BLaER1 treated with 17β-estradiol and CSF1 and Interleukin-3, amounts not matched to agents 10 nM and 100 nM (cell line): ENCODE measurements at regions not wholly inside any gene's neighbourhood (a gene's known extent, or its start where the extent isn't known, plus 50 kb on each side); places are given as distances from the start of the nearest gene placed in this dataset.

Experiments used
- H3K27ac ChIP-seq, 11 experiments: shearing (Covaris generic); formaldehyde crosslinking; 2 replicates each; pipeline ENCODE4 v1.8.1; 2022
- H3K27me3 ChIP-seq, 11 experiments: shearing (Covaris generic); formaldehyde crosslinking; 2 replicates each; pipeline ENCODE4 v1.8.1; 2022
- H3K36me3 ChIP-seq, 11 experiments: shearing (Covaris generic); formaldehyde crosslinking; 2 replicates each; pipeline ENCODE4 v1.8.1; 2022
- H3K4me1 ChIP-seq, 10 experiments: shearing (Covaris generic); formaldehyde crosslinking; 2 replicates each; pipeline ENCODE4 v1.8.1; 2022
- H3K4me2 ChIP-seq, 11 experiments: shearing (Covaris generic); formaldehyde crosslinking; 2 replicates each; pipeline ENCODE4 v1.8.1; 2022
- H3K4me3 ChIP-seq, 10 experiments: shearing (Covaris generic); formaldehyde crosslinking; 2 replicates each; pipeline ENCODE4 v1.8.1; 2022
- H3K9ac ChIP-seq, 11 experiments: shearing (Covaris generic); formaldehyde crosslinking; 2 replicates each; pipeline ENCODE4 v1.8.1; 2022
- H3K9me3 ChIP-seq, 11 experiments: shearing (Covaris generic); formaldehyde crosslinking; replicated peaks in 1 of 11; 2 replicates each; pipeline ENCODE4 v1.8.1; 2022
- H4K20me1 ChIP-seq, 11 experiments: shearing (Covaris generic); formaldehyde crosslinking; 2 replicates each; pipeline ENCODE4 v1.8.1; 2022
- Cebpa-rat ChIP-seq, 11 experiments: shearing (Covaris generic); IDR thresholded peaks; 2 replicates each; pipeline ENCODE4 v1.8.1; 2022

GRCh38 chr15:31786360-31786759, 244.0 kb upstream of the CHRNA7 start:
- Histone ChIP-seq H3K27ac (no peak overlapping the region), H3K27me3 (no peaks in the 10 kb centered on the region), H3K4me3 (no peak overlapping the region), H4K20me1 (no peaks in the 10 kb centered on the region), H3K4me2 (no peak overlapping the region), H3K4me1 (no peaks in the 10 kb centered on the region), H3K36me3 (no peaks in the 10 kb centered on the region), H3K9ac (no peak overlapping the region), H3K9me3 (no peaks in the 10 kb centered on the region)
- no peak for TF ChIP-seq Cebpa-rat (IDR thresholded peaks at IDR 0.05)

- no peak overlapping the region for H3K4me2 ChIP-seq
- H3K27me3 ChIP-seq = no peaks in the 10 kb centered on the region
- H3K4me1 ChIP-seq = no peaks in the 10 kb centered on the region
- H4K20me1 ChIP-seq = no peaks in the 10 kb centered on the region
- TF ChIP-seq Cebpa-rat (IDR thresholded peaks at IDR 0.05) = no peak
- H3K9me3 ChIP-seq = no peaks in the 10 kb centered on the region
- H3K4me3 ChIP-seq = no peak overlapping the region
- H3K36me3 ChIP-seq = no peaks in the 10 kb centered on the region
- H3K9ac ChIP-seq = no peak overlapping the region
- no peak overlapping the region for H3K27ac ChIP-seq
Observed at GRCh38 chr15:31788104-31788503, 242.2 kb upstream of the CHRNA7 start.

- no peak for TF ChIP-seq Cebpa-rat (IDR thresholded peaks at IDR 0.05)
Observed at GRCh38 chr15:31792611-31793199, 237.6 kb upstream of the CHRNA7 start.

GRCh38 chr15:31799319-31799714, 231.0 kb upstream of the CHRNA7 start:
- Histone ChIP-seq H3K9ac (no peak overlapping the region), H3K27me3 (no peaks in the 10 kb centered on the region), H3K4me1 (no peaks in the 10 kb centered on the region; a peak in 1 of 20 replicates), H3K36me3 (no peaks in the 10 kb centered on the region), H3K9me3 (no peaks in the 10 kb centered on the region), H3K27ac (no peak overlapping the region), H4K20me1 (no peaks in the 10 kb centered on the region), H3K4me2 (no peak overlapping the region), H3K4me3 (no peak overlapping the region)
- TF ChIP-seq Cebpa-rat (IDR thresholded peaks at IDR 0.05) = no peak

More at GRCh38 chr15:31792611-31793199, 237.6 kb upstream of the CHRNA7 start:
- Histone ChIP-seq H3K36me3 (no peaks in the 10 kb centered on the region), H3K9ac (no peak overlapping the region), H3K27ac (no peak overlapping the region), H4K20me1 (no peaks in the 10 kb centered on the region), H3K4me2 (no peak overlapping the region), H3K9me3 (no peaks in the 10 kb centered on the region), H3K27me3 (no peaks in the 10 kb centered on the region), H3K4me1 (no peaks in the 10 kb centered on the region), H3K4me3 (no peak overlapping the region)

GRCh38 chr15:31799715-31800321, 230.5 kb upstream of the CHRNA7 start:
- Histone ChIP-seq H3K4me2 (no peak overlapping the region), H3K27me3 (no peaks in the 10 kb centered on the region), H3K36me3 (no peaks in the 10 kb centered on the region), H3K4me3 (no peak overlapping the region), H3K4me1 (no peaks in the 10 kb centered on the region; a peak in 1 of 20 replicates), H3K27ac (no peak overlapping the region), H3K9ac (no peak overlapping the region), H4K20me1 (no peaks in the 10 kb centered on the region), H3K9me3 (no peaks in the 10 kb centered on the region)
- no peak for TF ChIP-seq Cebpa-rat (IDR thresholded peaks at IDR 0.05)

GRCh38 chr15:31801152-31801551, 229.2 kb upstream of the CHRNA7 start:
- Histone ChIP-seq H4K20me1 (no peaks in the 10 kb centered on the region), H3K27ac (no peak overlapping the region), H3K36me3 (no peaks in the 10 kb centered on the region), H3K9me3 (no peaks in the 10 kb centered on the region), H3K4me1 (no peaks in the 10 kb centered on the region; a peak in 1 of 20 replicates), H3K27me3 (no peaks in the 10 kb centered on the region), H3K9ac (no peak overlapping the region), H3K4me2 (no peak overlapping the region), H3K4me3 (no peak overlapping the region)
- TF ChIP-seq Cebpa-rat (IDR thresholded peaks at IDR 0.05) = no peak

GRCh38 chr15:31802761-31803160, 227.6 kb upstream of the CHRNA7 start:
- Histone ChIP-seq H3K27me3 (no peaks in the 10 kb centered on the region), H3K9me3 (no peaks in the 10 kb centered on the region), H3K4me1 (no peaks in the 10 kb centered on the region; a peak in 1 of 20 replicates), H3K9ac (no peak overlapping the region), H3K27ac (no peak overlapping the region), H4K20me1 (no peaks in the 10 kb centered on the region), H3K36me3 (no peaks in the 10 kb centered on the region), H3K4me3 (no peak overlapping the region), H3K4me2 (no peak overlapping the region)
- TF ChIP-seq Cebpa-rat (IDR thresholded peaks at IDR 0.05) = no peak

GRCh38 chr15:31803388-31803884, 226.9 kb upstream of the CHRNA7 start:
- Histone ChIP-seq H3K9ac (no peak overlapping the region), H3K4me2 (no peak overlapping the region), H3K27ac (no peak overlapping the region), H3K9me3 (no peaks in the 10 kb centered on the region), H3K4me3 (no peak overlapping the region), H3K36me3 (no peaks in the 10 kb centered on the region), H3K27me3 (no peaks in the 10 kb centered on the region), H4K20me1 (no peaks in the 10 kb centered on the region), H3K4me1 (no peaks in the 10 kb centered on the region; a peak in 1 of 20 replicates)
- TF ChIP-seq Cebpa-rat (IDR thresholded peaks at IDR 0.05) = no peak

- Histone ChIP-seq H3K4me1 (no peaks in the 10 kb centered on the region), H3K9me3 (no peaks in the 10 kb centered on the region; a peak in 2 of 22 replicates), H3K36me3 (no peaks in the 10 kb centered on the region), H3K27ac (no peak overlapping the region), H3K4me2 (no peak overlapping the region), H4K20me1 (no peaks in the 10 kb centered on the region), H3K27me3 (no peaks in the 10 kb centered on the region), H3K9ac (no peak overlapping the region), H3K4me3 (no peak overlapping the region)
- TF ChIP-seq Cebpa-rat (IDR thresholded peaks at IDR 0.05) = no peak
Observed at GRCh38 chr15:31805090-31805662, 225.1 kb upstream of the CHRNA7 start.

- Histone ChIP-seq H3K9ac (no peak overlapping the region), H3K4me2 (no peak overlapping the region), H3K9me3 (no peaks in the 10 kb centered on the region; a peak in 2 of 22 replicates), H3K27ac (no peak overlapping the region), H4K20me1 (no peaks in the 10 kb centered on the region), H3K27me3 (no peaks in the 10 kb centered on the region), H3K36me3 (no peaks in the 10 kb centered on the region), H3K4me1 (no peaks in the 10 kb centered on the region), H3K4me3 (no peak overlapping the region)
- TF ChIP-seq Cebpa-rat (IDR thresholded peaks at IDR 0.05) = no peak
Observed at GRCh38 chr15:31806106-31806505, 224.2 kb upstream of the CHRNA7 start.
